GM12892 (cell line): ENCODE measurements at regions not wholly inside any gene's neighbourhood (a gene's known extent, or its start where the extent isn't known, plus 50 kb on each side); places are given as distances from the start of the nearest gene placed in this dataset.

ENCODE experiments used
- POLR2A ChIP-seq: IDR thresholded peaks from 2 replicates; pipeline ENCODE4 v1.6.1; 2011; ENCODE audit warnings: low read depth, low read length, control low read depth
- POLR2AphosphoS5 ChIP-seq: IDR thresholded peaks from 2 replicates; pipeline ENCODE4 v1.6.1; 2011; ENCODE audit warnings: low read depth, low read length, control low read depth
- TAF1 ChIP-seq: IDR thresholded peaks from 2 replicates; pipeline ENCODE4 v1.6.1; 2011; ENCODE audit warnings: low read depth, mild to moderate bottlenecking, control low read depth, low read length, borderline replicate concordance

DNA sequence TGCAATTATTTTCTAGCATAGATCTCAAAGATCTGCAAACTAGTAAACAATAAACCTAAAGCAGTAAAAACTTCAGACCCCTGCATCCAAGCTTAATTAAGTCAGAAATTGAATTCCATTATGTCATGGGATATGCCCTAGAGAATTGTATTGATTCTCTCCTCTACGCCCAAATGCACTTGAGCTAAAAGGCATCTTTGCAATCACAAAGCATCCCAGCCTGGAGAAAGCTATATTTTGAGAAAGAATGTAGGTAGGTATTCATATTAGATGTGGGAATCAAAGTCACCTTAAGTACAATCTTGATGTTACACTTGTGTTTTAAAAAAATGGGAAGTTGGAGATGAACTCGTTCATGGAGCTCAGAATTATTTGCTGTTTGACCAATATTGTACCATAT is 386.7 kb downstream of the ADAMTS20 start:
- no peak for TF ChIP-seq POLR2AphosphoS5
- TF ChIP-seq POLR2A = no peak
- no peak for TF ChIP-seq TAF1
